Bone marrow (tissue), 2 donors: ENCODE measurements at regions not wholly inside any gene's neighbourhood (a gene's known extent, or its start where the extent isn't known, plus 50 kb on each side); places are given as distances from the start of the nearest gene placed in this dataset.

Source experiments
- DNase-seq, 2 donors: peaks; one replicate each; lab custom pipeline; 2025; lab: John Stamatoyannopoulos, UW

DNA sequence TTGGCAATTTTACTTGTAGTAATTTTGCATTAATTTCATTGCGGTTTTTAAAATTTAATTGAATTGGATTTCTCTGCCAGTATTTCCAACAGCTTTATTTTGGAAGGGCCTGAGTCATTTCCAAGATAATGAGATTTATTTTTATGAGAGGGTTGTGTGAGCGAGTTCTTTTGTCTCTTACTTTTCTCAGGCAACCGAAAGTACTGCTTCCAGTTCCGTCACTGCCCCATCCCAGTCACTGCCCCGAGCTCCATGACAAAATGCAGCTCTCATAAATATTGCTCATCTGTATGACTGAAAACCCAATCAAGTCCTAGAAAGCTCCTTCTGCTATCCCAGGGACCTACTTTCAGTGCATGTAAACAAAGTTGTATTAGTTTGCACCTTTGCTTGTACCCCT is 468.4 kb upstream of the SEMA3D start:
- DNase-seq: no peak

GRCh38 chr7:85644272-85644671 is 457.4 kb upstream of the SEMA3D start:
- no peak for DNase-seq

DNA sequence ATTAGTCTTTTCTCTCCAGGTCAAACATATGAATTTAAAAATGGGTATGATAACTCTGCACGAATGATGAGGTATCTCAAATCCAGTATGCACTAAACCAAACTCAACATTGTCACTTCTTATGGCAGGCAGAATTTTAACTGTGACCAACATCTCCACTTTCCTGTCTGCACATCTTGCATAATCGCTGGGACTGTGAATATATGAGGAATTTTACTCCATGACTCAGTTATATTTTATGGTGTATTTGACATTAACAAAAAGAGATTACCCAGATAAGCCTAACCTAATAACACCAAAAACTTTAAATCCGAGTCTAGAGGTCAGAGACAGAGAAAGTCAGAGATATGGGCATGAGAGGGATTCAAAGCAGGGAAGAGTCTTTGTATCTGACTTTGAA is 454.5 kb upstream of the SEMA3D start:
- no peak for DNase-seq

- DNase-seq: no peak
Measured at GRCh38 chr7:85638394-85638793, 451.5 kb upstream of the SEMA3D start.

GRCh38 chr7:85634951-85635350 is 448.1 kb upstream of the SEMA3D start:
- no peak for DNase-seq

DNA sequence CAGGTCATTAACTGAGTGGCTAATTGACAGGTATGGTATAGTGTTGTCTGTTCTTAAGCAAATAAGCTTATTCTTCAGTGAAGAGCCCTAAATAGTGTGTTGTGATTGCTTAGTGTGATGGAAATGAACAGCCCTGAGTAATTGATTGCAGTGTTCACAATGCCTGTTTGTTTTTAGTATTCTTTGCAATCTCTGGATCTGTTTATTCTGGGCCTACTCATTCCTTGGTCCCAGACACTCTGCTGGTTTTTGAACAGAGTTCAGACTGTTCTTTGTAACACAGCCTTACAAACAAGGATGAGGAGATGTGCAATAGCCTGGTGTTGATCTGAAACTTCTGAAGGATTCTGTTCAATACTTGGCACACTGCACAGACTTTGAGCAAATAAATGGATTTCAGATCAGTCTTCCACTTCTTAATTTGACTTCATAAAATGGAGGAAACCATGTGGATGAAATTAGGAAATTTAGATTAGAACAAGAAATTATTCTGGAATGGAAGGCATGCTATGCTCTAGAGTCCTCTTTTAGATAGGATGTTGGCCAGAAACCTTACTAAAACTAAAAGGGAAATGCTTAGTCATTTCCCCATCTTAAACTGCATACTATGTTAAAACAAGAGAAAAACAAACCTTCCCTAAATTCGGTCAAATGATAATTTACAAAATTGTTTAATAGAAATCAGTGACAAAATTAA is 444.2 kb upstream of the SEMA3D start:
- DNase-seq: peak in 1 of 2 donors; percentile 58

- DNase-seq: no peak
Measured at GRCh38 chr7:85627791-85628586, 441.1 kb upstream of the SEMA3D start.

DNA sequence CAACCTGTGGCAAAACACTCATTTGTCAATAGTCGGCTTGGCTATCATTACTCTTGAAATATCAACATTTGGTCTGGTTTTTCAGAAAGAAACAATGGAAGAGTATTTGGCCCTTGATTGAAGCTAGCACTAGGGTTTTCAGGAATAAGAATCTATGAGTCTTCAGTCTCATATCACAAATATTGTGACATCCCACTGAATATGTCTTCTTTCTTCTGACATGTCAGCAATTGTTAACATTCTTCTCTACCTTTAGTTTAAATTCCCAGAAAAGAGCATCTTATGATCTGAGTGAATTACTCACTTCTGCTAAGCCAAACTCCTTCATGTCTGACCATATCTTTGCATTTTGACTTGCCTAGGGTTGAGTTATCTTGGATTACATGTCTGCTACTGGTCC is 435.2 kb upstream of the SEMA3D start:
- no peak for DNase-seq

GRCh38 chr7:85620936-85621685 is 434.3 kb upstream of the SEMA3D start:
- DNase-seq: peak in 1 of 2 donors; percentile 65

GRCh38 chr7:85619236-85619635 is 432.4 kb upstream of the SEMA3D start:
- no peak for DNase-seq

GRCh38 chr7:85614684-85615083 is 427.8 kb upstream of the SEMA3D start:
- DNase-seq: no peak

DNA sequence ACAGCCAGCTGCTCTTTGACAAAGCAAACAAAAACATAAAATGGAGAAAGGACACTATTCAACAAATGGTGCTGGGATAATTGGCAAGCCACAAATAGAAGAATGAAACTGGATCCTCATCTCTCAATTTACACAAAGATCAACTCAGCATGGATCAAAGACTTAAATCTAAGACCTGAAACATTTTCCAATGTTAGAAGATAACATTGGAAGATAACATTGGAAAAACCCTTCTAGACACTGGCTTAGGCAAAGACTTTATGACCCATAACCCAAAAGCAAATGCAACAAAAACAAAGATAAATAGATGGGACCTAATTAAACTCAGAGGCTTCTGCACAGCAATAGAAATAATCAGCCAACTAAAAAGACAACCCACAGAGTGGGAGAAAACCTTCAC is 425.7 kb upstream of the SEMA3D start:
- no peak for DNase-seq

GRCh38 chr7:85608804-85609203 is 421.9 kb upstream of the SEMA3D start:
- no peak for DNase-seq

DNA sequence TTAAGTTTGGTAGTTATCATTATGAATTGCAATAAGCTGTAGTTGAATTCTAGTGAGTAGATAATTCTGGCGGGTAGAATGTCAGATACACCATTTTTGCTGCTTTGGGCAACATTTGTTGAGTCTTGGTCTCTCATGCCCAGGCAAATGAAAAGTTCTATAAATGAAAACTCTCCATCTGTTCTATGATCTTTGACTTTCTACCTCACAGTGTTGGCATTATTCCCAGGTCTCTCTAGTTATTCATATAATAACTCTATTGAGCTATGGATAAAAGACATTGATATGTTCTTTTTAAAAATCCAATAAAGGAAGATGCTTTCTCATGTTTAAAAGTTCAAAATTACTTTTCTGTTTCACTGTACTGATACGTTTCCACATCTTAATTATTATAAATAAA is 415.3 kb upstream of the SEMA3D start:
- DNase-seq: no peak

GRCh38 chr7:85600395-85600794 is 413.5 kb upstream of the SEMA3D start:
- no peak for DNase-seq

DNA sequence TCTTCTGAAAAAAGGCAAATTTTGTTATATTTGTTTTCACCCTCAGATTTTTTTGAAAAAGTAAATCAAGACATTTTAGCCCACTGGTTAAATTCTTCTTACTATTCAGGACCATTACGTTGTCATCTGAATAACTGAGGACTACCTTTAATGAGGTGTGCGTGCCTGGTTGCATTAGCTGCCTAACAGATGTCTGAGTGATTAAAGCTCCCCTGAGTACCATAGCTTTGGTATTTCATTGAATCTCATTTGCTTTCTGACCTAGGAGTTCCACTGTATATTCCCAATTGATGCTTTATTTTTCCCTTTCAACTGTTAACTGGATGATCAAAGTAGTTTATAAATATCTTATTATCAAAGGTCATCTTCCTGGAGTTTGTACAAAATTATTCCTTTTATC is 410.0 kb upstream of the SEMA3D start:
- DNase-seq: no peak

GRCh38 chr7:85595750-85596178 is 408.9 kb upstream of the SEMA3D start:
- no peak for DNase-seq

- DNase-seq: no peak
Measured at GRCh38 chr7:85593355-85593754, 406.5 kb upstream of the SEMA3D start.

GRCh38 chr7:85587785-85588184 is 400.9 kb upstream of the SEMA3D start:
- no peak for DNase-seq

DNA sequence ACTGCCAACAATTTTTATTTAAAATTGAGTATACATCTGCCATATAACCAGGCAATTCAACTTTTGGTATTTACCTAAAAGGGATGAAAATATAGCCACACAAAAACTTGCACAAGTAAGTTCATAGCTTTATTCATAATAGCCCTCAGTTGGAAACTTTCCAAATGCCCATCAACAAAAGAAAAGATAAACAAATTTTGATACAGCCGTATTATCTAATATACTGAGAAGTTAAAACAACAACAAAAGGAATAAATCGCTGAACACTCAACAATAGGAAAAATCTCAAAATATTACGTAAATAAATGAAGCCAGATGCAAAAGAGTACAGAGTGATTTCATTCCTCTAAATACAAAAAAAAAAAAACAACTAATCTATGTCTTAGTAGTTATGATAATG is 399.2 kb upstream of the SEMA3D start:
- no peak for DNase-seq

DNA sequence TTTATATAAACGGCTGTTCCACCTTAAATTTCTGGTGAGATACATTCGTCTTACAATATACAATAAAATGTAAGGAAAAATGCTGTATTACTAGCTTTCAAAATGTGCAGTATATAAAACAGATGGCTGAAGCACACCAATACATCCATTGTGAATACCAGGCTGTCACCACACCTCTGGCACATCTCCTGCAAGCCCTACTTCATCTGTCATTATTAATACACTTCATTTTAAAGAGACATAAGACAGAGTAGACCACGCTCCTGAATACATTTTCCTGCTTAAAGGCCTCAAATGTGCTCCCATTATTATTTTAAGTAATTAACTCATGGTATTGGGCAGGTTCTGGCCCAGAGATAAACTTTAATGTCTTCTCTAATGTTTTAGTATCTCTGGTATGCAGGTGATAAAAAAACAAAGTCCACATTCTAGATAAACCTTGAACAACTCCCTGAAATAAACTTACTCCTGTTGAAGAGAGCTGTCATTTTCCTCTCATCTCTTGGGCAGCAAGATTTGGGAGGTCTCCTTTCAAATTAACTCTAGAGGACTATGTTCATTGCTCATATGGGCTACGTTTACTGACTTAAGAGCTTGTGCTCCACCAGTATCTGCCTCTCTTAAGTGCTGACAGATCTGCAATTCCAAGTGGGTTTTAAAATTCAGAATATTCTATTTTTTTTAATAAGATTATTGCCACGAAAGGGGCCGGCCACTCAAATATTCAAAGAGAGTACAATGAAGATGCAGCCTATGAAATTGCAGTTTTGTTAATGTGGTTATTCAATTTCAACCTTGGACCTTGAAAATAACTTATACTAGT is 396.5 kb upstream of the SEMA3D start:
- no peak for DNase-seq

GRCh38 chr7:85573844-85574243 is 387.0 kb upstream of the SEMA3D start:
- DNase-seq: peak in 1 of 2 donors; percentile 48
